ENCODE measurements at regions not wholly inside any gene's neighbourhood (a gene's known extent, or its start where the extent isn't known, plus 50 kb on each side); places are given as distances from the start of the nearest gene placed in this dataset.

DNA sequence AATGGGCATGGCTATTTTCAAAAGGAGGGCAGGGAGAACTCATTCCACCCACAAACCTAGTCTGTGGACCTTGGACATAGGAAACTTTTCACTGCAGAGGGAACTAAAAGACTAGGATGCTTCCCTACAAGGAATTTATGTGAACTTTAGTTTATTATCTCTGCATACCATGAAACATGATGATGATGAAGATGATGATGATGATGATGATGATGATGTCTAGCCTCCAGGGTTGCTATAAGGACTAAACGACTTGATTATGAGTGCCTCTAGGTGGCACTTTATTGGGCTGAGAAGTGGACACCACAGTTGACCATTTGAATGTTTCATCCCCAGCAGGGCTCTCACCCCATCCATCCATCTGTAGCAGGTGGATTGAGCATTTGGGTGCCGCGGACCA lies 260.0 kb upstream of the TCF4 start:
- no peak for TF ChIP-seq PAX5 (IDR thresholded peaks at IDR 0.05; ENCODE audit: insufficient read depth, low read length, severe bottlenecking)
- TF ChIP-seq POU2F2 (IDR thresholded peaks at IDR 0.05; ENCODE audit: low read depth, low read length), result no peak
- TF ChIP-seq POLR2A (IDR thresholded peaks at IDR 0.05; ENCODE audit: low read depth, low read length), result no peak
- TF ChIP-seq SPI1 (IDR thresholded peaks at IDR 0.05; ENCODE audit: low read depth, low read length), result no peak
- TF ChIP-seq POLR2AphosphoS5 (IDR thresholded peaks at IDR 0.05; ENCODE audit: low read depth, low read length), result no peak
- no peak for TF ChIP-seq TAF1 (IDR thresholded peaks at IDR 0.05; ENCODE audit: low read depth, low read length)
- no peak for FAIRE-seq
- DNase-seq (ENCODE audit: insufficient read length, low spot score), result no peak

DNA sequence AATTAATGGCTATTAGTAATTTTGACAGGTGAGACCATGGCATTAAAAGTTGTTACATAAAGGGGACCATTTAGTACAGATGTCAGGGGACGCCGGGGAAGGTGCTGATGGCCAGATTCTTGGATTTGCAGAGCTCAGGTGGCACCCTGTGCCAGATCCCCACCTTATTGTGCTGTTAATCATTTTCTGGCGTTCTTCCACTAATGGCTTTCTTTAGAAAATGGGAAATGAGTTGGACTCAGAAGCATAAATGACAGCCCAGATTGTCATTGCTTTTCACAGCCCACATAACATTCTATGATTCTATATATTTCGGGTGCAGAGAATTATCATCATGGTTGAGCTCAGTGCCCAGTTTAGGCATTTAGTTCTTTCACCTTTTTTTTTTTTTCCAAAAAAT lies 257.2 kb upstream of the TCF4 start:
- FAIRE-seq, result no peak
- TF ChIP-seq TAF1 (IDR thresholded peaks at IDR 0.05; ENCODE audit: low read depth, low read length), result no peak

DNA sequence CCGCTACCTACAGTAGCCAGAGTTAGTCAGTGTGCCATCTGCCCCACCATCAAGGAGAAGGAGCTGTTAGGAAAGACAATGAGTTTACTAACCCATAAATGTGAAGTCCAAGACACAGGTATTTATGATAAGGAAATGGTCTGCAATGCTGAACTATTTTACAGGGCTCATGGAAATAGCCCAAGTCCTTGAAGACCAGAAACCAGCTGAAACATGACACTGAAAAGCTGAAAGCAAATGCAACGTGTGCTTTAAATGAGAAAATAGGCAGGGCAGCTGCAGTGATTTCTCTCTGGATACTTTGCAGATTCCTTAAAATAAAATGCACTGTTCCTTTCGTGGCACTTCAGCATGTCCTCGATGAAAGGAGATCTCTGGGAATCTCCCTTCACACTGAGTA lies 256.4 kb upstream of the TCF4 start:
- no peak for TF ChIP-seq SPI1 (IDR thresholded peaks at IDR 0.05; ENCODE audit: low read depth, low read length)
- no peak for TF ChIP-seq PAX5 (IDR thresholded peaks at IDR 0.05; ENCODE audit: insufficient read depth, low read length, severe bottlenecking)
- TF ChIP-seq POLR2AphosphoS5 (IDR thresholded peaks at IDR 0.05; ENCODE audit: low read depth, low read length), result no peak
- no peak for TF ChIP-seq TAF1 (IDR thresholded peaks at IDR 0.05; ENCODE audit: low read depth, low read length)
- TF ChIP-seq POLR2A (IDR thresholded peaks at IDR 0.05; ENCODE audit: low read depth, low read length), result no peak
- no peak for TF ChIP-seq POU2F2 (IDR thresholded peaks at IDR 0.05; ENCODE audit: low read depth, low read length)
- FAIRE-seq (no peak), DNase-seq (ENCODE audit: insufficient read length, low spot score) (no peak)

More for the DNA sequence above, 257.2 kb upstream of the TCF4 start:
- DNase-seq (ENCODE audit: insufficient read length, low spot score), result no peak

DNA sequence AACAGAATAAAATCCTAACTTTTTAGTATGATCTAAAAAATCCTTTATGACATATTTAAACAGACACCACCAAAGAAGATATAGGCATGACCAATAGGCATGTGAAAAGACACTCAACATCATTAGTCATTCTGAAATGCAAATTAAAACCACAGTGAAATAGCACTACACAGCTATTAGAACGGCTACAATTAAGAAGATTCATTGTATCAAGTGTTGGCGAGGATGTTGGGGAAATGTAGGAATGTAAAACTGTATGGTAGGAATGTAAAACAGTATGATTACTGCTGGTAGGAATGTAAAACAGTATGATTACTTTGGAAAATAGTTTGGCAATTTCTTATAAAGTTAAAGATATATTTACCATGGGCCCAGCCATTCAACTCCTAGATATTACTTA lies 253.3 kb upstream of the TCF4 start:
- FAIRE-seq (no peak), DNase-seq (ENCODE audit: insufficient read length, low spot score) (no peak)
- TF ChIP-seq POLR2A (IDR thresholded peaks at IDR 0.05; ENCODE audit: low read depth, low read length) (no peak), TAF1 (IDR thresholded peaks at IDR 0.05; ENCODE audit: low read depth, low read length) (no peak), SPI1 (IDR thresholded peaks at IDR 0.05; ENCODE audit: low read depth, low read length) (no peak), POLR2AphosphoS5 (IDR thresholded peaks at IDR 0.05; ENCODE audit: low read depth, low read length) (no peak), PAX5 (IDR thresholded peaks at IDR 0.05; ENCODE audit: insufficient read depth, low read length, severe bottlenecking) (no peak), POU2F2 (IDR thresholded peaks at IDR 0.05; ENCODE audit: low read depth, low read length) (no peak)

DNA sequence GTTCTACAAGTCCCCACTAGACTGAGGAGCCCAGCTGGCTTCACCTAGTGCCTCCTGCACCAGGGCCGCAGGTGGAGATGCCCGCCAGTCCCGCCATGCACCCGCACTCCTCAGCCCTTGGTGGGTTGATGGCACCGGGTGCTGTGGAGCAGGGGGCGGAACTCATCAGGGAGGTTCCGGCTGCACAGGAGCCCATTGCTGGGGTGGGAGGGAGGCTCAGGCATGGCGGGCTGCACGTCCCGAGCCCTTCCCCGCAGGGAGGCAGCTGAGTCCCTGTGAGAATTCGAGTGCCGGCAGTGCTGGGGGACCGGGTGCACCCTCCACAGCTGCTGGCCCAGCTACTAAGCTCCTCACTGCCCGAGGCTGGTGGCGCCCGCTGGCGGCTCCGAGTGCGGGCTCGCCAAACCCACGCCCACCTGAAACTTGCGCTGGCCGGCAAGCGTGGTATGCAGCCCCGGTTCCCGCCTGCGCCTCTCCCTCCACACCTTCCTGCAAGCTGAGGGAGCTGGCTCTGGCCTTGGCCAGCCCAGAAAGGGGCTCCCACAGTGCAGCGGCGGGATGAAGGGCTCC lies 252.7 kb upstream of the TCF4 start:
- no peak for TF ChIP-seq POLR2A (IDR thresholded peaks at IDR 0.05; ENCODE audit: low read depth, low read length)
- DNase-seq (ENCODE audit: insufficient read length, low spot score) (no peak), FAIRE-seq (no peak)

DNA sequence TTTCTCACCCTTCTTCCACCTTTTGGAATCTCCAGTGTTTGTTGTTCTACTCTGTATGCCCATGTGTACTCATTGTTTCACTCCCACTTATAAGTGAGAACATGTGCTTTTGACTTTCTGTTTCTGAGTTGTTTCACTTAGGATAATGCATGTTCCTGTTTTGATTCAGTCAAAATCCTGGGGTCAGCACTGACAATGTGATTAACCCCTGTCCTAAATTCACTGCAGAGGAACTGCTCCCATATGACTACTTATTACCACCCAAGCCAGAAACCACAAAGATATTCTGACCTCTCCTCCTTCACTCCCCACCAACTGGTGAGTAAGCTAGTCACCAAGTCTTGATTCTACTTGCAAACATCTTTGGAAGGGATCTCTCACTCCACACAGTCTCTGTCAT lies 251.4 kb upstream of the TCF4 start:
- DNase-seq (ENCODE audit: insufficient read length, low spot score) (no peak), FAIRE-seq (no peak)
- TF ChIP-seq TAF1 (IDR thresholded peaks at IDR 0.05; ENCODE audit: low read depth, low read length), result no peak
- TF ChIP-seq POLR2A (IDR thresholded peaks at IDR 0.05; ENCODE audit: low read depth, low read length), result no peak
- TF ChIP-seq SPI1 (IDR thresholded peaks at IDR 0.05; ENCODE audit: low read depth, low read length), result no peak

DNA sequence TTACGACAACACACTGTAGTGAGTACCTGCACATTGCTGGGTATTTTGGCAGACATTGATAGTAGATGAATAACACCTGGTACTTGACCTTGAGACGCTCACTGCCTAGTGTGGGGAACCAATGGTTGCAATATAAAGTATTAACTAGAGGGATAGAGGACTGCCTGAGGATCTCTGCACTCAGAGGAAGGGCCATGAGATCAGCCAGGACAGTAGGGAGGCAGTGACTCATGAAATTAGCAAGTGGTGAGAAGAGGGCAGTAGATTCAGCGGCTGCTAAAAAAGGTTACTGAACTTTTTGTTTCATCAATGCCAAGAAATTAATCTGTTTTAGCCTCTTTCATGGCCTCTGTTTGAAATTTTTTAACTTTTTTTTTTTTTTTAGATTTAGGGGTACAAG lies 250.8 kb upstream of the TCF4 start:
- FAIRE-seq (no peak), DNase-seq (ENCODE audit: insufficient read length, low spot score) (no peak)
- TF ChIP-seq TAF1 (IDR thresholded peaks at IDR 0.05; ENCODE audit: low read depth, low read length) (no peak), POU2F2 (IDR thresholded peaks at IDR 0.05; ENCODE audit: low read depth, low read length) (no peak), POLR2A (IDR thresholded peaks at IDR 0.05; ENCODE audit: low read depth, low read length) (no peak), POLR2AphosphoS5 (IDR thresholded peaks at IDR 0.05; ENCODE audit: low read depth, low read length) (no peak), PAX5 (IDR thresholded peaks at IDR 0.05; ENCODE audit: insufficient read depth, low read length, severe bottlenecking) (no peak), SPI1 (IDR thresholded peaks at IDR 0.05; ENCODE audit: low read depth, low read length) (no peak)

DNA sequence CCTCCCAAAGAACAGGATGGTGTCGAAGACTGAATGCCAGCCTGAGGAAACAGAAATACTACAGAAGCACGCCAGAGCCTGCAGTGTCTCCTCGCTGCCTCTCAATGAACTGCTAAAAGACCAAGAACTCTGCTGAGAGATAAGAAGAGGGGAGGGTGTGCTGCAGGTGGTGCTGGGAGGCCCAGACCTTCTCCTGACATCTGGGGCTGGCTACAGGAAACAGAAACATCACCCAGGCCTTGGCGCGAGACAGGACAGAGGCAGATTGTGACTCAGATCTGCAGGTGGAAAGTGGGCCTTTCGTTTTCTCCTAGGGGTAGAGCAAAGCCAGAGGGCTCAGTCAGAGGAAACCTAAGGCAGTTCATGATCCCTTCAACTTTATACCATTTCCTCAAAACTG lies 250.3 kb upstream of the TCF4 start:
- TF ChIP-seq POU2F2 (IDR thresholded peaks at IDR 0.05; ENCODE audit: low read depth, low read length), result no peak
- TF ChIP-seq PAX5 (IDR thresholded peaks at IDR 0.05; ENCODE audit: insufficient read depth, low read length, severe bottlenecking), result no peak
- TF ChIP-seq TAF1 (IDR thresholded peaks at IDR 0.05; ENCODE audit: low read depth, low read length), result no peak
- no peak for TF ChIP-seq POLR2AphosphoS5 (IDR thresholded peaks at IDR 0.05; ENCODE audit: low read depth, low read length)
- no peak for TF ChIP-seq SPI1 (IDR thresholded peaks at IDR 0.05; ENCODE audit: low read depth, low read length)
- TF ChIP-seq POLR2A (IDR thresholded peaks at IDR 0.05; ENCODE audit: low read depth, low read length), result no peak
- DNase-seq (ENCODE audit: insufficient read length, low spot score) (no peak), FAIRE-seq (no peak)

DNA sequence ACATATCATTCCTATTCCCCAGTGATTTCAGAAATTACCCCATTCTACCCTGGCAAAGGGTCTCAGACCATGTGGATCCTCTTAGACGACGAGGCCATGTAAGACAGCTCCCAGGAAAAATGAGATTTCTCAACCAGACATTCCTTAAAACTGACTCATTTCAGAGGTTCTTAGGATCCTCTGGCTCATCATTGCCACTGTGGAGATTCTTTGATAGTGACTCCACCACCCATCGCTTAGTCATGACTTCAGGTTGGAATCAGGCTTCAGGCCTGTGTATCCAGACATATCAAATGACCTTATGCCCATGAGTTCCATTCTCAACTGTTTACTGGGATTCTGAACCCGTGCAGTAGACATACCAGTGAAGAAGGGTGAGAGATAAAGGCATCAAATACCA lies 245.6 kb upstream of the TCF4 start:
- no peak for FAIRE-seq
- TF ChIP-seq POLR2A (IDR thresholded peaks at IDR 0.05; ENCODE audit: low read depth, low read length) (no peak), SPI1 (IDR thresholded peaks at IDR 0.05; ENCODE audit: low read depth, low read length) (no peak), POU2F2 (IDR thresholded peaks at IDR 0.05; ENCODE audit: low read depth, low read length) (no peak), POLR2AphosphoS5 (IDR thresholded peaks at IDR 0.05; ENCODE audit: low read depth, low read length) (no peak), TAF1 (IDR thresholded peaks at IDR 0.05; ENCODE audit: low read depth, low read length) (no peak), PAX5 (IDR thresholded peaks at IDR 0.05; ENCODE audit: insufficient read depth, low read length, severe bottlenecking) (no peak)
- no peak for DNase-seq (ENCODE audit: insufficient read length, low spot score)

DNA sequence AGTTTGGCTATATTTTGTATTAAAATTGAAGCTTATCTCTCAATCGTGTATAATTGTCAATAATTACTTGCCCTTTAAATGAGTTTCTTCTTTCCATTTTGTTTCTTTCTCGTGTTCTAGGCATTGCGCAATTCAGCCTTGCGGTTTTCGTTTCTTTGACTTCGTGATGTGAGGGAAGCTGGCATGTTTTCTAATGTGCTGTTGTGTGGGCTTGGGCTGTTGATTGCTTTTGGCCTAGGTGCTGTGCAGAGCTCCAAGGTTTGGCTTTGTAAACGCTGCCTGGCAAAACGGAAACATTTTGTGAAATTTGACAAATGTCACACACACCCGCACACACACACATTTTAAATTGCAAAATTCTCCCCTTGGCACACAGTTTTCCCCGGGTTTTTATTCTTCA lies 242.6 kb upstream of the TCF4 start:
- DNase-seq (ENCODE audit: insufficient read length, low spot score) (no peak), FAIRE-seq (no peak)
- TF ChIP-seq POLR2AphosphoS5 (IDR thresholded peaks at IDR 0.05; ENCODE audit: low read depth, low read length), result no peak
- no peak for TF ChIP-seq PAX5 (IDR thresholded peaks at IDR 0.05; ENCODE audit: insufficient read depth, low read length, severe bottlenecking)
- no peak for TF ChIP-seq TAF1 (IDR thresholded peaks at IDR 0.05; ENCODE audit: low read depth, low read length)
- no peak for TF ChIP-seq POU2F2 (IDR thresholded peaks at IDR 0.05; ENCODE audit: low read depth, low read length)

DNA sequence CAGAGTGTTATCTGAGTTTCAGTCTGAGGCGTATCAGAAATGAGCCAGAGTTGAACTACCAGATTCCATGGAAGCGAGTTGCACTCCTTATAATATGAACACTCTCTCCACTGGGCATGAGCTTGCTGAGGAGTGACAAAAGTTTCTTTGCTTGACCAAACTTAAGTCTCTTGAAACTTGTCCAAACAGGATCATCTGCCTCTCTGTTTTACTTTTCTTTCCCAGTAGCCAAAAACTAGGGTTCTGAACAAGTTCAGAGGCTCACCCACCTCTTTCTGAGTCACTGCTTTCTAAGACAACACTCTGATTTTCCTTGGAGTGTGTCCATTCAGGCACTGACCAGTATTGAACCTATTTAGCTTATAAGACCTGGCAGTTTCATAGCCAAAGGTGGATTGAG lies 233.2 kb upstream of the TCF4 start:
- DNase-seq (ENCODE audit: insufficient read length, low spot score) (no peak), FAIRE-seq (no peak)
- TF ChIP-seq PAX5 (IDR thresholded peaks at IDR 0.05; ENCODE audit: insufficient read depth, low read length, severe bottlenecking) (no peak), SPI1 (IDR thresholded peaks at IDR 0.05; ENCODE audit: low read depth, low read length) (no peak), POLR2A (IDR thresholded peaks at IDR 0.05; ENCODE audit: low read depth, low read length) (no peak), POU2F2 (IDR thresholded peaks at IDR 0.05; ENCODE audit: low read depth, low read length) (no peak), POLR2AphosphoS5 (IDR thresholded peaks at IDR 0.05; ENCODE audit: low read depth, low read length) (no peak), TAF1 (IDR thresholded peaks at IDR 0.05; ENCODE audit: low read depth, low read length) (no peak)

Measured in GM12891 (cell line).